ENCODE measurements at regions not wholly inside any gene's neighbourhood (a gene's known extent, or its start where the extent isn't known, plus 50 kb on each side); places are given as distances from the start of the nearest gene placed in this dataset.

DNA sequence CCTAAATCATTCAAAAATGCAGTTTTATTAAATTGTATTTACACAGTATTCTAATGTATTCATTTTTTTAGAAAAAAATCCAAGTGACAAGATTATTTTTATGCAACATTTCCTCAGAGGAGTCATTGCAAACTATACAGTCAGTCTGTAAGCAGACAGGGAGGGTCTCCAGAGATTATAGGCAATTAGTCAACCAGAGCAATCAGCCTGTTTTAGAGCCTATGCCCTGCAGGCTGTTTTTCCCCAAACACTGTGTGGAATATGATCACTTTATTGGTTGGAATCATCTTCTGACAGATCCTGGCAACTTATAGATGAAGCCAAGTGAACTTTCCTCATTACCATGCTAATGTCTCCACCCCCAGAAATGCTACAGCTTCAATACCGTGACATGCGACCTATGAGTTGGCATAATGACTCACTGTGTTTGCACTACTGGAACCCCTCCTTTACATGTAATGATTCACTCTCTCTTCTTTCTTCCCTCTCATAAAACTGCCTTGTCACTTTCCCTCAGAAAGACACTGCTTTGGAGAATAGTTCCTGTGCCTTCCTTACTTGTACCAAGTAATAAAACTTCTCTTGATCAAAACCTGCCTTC is 577.7 kb upstream of the FTMT start:
- no peak overlapping the region for H3K4me3 Mint-ChIP-seq
- POLR2A ChIA-PET = no interaction called here
- peaks cover 12% of the 10 kb centered on the region for H3K9me3 Mint-ChIP-seq (ENCODE audit: low read depth)
- H3K27ac Mint-ChIP-seq = no peak overlapping the region
- H3K27me3 Mint-ChIP-seq = no peaks in the 10 kb centered on the region
- ATAC-seq (no peak), DNase-seq (no peak)
- CTCF ChIA-PET = no interaction called here
- intact Hi-C loops (cut with DNase I, micrococcal nuclease) = no loop called here
- no peaks in the 10 kb centered on the region for H3K36me3 Mint-ChIP-seq (ENCODE audit: low read depth)
- no peaks in the 10 kb centered on the region for H3K4me1 Mint-ChIP-seq

DNA sequence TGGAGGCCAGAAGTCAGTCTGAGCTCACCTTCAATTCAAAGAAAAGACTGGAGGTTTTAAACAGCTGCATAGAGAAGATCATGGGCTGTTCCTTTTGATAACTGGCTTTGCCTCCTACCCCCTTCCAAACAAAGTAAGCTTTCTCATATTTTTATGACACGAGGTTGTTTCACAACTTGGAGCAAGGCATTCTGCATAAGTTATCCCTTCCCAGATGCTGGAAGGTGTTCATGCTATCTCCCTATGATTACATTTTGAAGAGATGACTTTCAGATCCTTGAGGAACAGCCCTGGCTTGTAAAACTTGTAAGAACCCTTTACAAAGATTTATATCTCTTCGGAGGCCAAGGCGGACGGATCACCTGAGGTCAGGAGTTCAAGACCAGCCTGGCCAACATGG is 571.9 kb upstream of the FTMT start:
- no peaks in the 10 kb centered on the region for H3K27me3 Mint-ChIP-seq
- intact Hi-C loops (cut with DNase I, micrococcal nuclease) = no loop called here
- ATAC-seq (no peak), DNase-seq (no peak)
- H3K36me3 Mint-ChIP-seq (ENCODE audit: low read depth) = no peaks in the 10 kb centered on the region
- POLR2A ChIA-PET = no interaction called here
- H3K4me1 Mint-ChIP-seq = no peaks in the 10 kb centered on the region
- peaks cover 6% of the 10 kb centered on the region for H3K9me3 Mint-ChIP-seq (ENCODE audit: low read depth)
- H3K4me3 Mint-ChIP-seq = no peak overlapping the region
- CTCF ChIA-PET = no interaction called here
- no peak overlapping the region for H3K27ac Mint-ChIP-seq

DNA sequence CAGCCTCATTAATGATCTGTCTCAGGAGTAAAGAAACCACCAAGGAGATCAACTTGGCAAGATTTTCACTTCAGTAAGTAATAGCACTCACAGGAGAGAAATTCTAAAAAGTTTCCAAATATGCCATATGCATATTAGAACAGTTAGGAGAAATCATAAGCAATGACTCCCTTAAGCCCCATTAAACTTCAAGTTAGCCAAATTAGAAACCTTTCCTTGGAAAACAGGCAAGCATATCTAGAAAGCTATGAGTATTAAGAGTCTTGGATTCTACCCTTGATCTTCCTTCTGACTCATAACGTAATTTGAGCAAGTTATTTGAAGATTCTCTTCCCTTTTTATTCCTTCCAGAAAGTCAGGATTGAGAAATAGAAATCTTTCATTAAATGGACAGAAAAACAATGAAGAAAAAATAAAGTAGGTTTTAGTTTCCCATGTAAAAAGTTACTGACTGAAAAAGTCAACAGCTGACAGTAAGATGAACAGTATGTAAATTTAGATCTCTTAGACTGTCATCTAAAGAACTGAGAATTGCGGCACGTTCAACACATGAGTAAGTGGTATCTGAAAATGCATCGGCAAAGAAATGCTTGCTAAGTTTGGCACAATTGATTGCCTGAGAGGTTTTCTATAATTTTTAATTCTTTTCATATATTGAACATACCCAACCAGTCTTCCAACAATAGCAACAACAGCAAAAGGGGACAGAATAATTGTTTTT is 565.7 kb upstream of the FTMT start:
- ATAC-seq = no peak
- Mint-ChIP-seq H3K4me3 (no peak overlapping the region), H3K27ac (no peak overlapping the region), H3K27me3 (no peaks in the 10 kb centered on the region), H3K4me1 (no peaks in the 10 kb centered on the region), H3K9me3 (ENCODE audit: low read depth) (peaks cover 10% of the 10 kb centered on the region), H3K36me3 (ENCODE audit: low read depth) (no peaks in the 10 kb centered on the region)
- ChIA-PET CTCF (interaction anchor here (0.8 kb wide), 1 partner anchor 261 kb away, joined by 3 read pairs; no protein-coding TSS in a partner anchor), POLR2A (no interaction called here)
- no peak for DNase-seq
- intact Hi-C loops (cut with DNase I, micrococcal nuclease) = no loop called here

DNA sequence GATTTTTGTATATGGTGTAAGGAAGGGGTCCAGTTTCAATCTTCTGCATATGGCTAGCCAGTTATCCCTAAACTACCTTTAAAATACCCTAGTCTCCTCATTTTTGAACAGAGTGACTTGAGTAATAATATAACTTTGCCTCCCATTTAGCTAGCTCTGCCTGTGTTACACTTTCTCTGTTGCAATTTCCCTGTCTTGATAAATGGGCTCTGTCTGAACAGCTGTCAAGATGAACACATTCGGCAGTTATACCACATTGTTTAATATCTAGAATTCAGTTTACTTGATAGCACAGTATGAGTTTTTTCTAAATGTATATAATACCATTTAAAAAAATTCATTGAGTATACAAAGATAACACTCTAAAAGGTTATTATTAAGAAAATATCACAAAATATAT is 562.9 kb upstream of the FTMT start:
- no peak overlapping the region for H3K4me3 Mint-ChIP-seq
- CTCF ChIA-PET = no interaction called here
- no peak overlapping the region for H3K27ac Mint-ChIP-seq
- peaks cover 7% of the 10 kb centered on the region for H3K9me3 Mint-ChIP-seq (ENCODE audit: low read depth)
- intact Hi-C loops (cut with DNase I, micrococcal nuclease) = no loop called here
- DNase-seq (no peak), ATAC-seq (no peak)
- no peaks in the 10 kb centered on the region for H3K36me3 Mint-ChIP-seq (ENCODE audit: low read depth)
- no peaks in the 10 kb centered on the region for H3K4me1 Mint-ChIP-seq
- H3K27me3 Mint-ChIP-seq = no peaks in the 10 kb centered on the region
- POLR2A ChIA-PET = no interaction called here

DNA sequence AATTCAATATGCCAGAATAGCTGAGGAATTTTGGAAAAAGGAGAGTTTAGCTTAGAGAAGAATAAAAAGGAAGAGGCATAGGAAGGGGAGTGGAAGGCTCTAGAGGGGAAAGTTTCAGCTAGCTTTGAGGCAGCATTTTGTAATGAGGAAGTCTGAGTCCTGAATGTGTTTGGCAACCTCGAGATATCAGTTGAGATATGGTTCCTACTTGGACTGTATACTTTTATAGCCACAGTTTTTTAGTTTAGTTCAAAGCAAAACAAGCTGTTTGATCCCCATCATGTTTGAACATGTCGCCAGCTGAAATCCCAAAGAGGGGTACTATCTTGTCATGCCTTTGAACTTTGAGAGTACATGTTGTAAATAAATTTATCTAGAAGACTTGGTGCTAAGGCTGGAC is 559.0 kb upstream of the FTMT start:
- Mint-ChIP-seq H3K27me3 (no peaks in the 10 kb centered on the region), H3K4me1 (no peaks in the 10 kb centered on the region), H3K4me3 (no peak overlapping the region), H3K27ac (no peak overlapping the region), H3K36me3 (ENCODE audit: low read depth) (no peaks in the 10 kb centered on the region), H3K9me3 (ENCODE audit: low read depth) (peaks cover 5% of the 10 kb centered on the region)
- intact Hi-C loops (cut with DNase I, micrococcal nuclease) = no loop called here
- ATAC-seq (no peak), DNase-seq (no peak)
- ChIA-PET POLR2A (no interaction called here), CTCF (no interaction called here)

DNA sequence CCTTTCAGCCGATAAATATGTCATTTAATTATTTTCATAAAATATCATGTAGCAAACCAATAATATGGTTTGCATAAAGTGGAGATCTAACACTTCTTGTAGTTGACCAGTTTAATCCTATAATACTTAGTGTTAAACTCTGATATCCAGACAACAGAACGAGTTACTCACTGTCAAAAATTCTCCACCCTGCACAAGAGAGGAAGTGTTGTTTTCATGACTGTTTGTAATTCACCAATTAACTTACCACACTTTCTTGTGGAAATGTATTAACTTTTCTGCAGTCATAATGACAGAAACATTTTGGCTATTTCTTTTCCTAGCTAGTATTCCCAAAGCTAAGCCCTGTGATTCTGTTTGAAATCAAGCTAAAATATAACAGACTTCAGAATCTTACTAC is 555.3 kb upstream of the FTMT start:
- ChIA-PET POLR2A (no interaction called here), CTCF (no interaction called here)
- H3K4me1 Mint-ChIP-seq = no peaks in the 10 kb centered on the region
- no peaks in the 10 kb centered on the region for H3K27me3 Mint-ChIP-seq
- no peak overlapping the region for H3K27ac Mint-ChIP-seq
- no peaks in the 10 kb centered on the region for H3K36me3 Mint-ChIP-seq (ENCODE audit: low read depth)
- ATAC-seq = no peak
- intact Hi-C loops (cut with DNase I, micrococcal nuclease) = no loop called here
- H3K4me3 Mint-ChIP-seq = no peak overlapping the region
- no peak for DNase-seq
- H3K9me3 Mint-ChIP-seq (ENCODE audit: low read depth) = peaks cover 2% of the 10 kb centered on the region

DNA sequence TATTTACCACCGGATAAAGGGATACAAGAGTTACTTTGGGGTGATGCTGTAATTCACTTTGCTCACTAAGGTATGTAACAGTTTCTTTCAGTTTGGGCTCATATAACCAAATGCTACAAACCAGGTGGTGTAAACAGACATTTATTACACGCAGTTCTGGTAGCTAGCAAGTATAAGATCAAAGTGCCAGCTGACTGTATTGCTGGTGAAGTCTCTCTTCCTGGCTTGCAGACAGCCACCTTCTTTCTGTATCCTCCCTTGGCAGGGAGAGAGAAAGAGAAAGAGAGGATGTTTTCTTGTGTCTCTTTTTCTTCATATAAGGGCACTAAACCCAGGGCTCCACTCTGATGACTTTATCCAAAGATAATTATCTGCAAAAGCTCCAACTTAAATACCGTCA is 552.5 kb upstream of the FTMT start:
- Mint-ChIP-seq H3K27ac (no peak overlapping the region), H3K9me3 (ENCODE audit: low read depth) (peaks cover 2% of the 10 kb centered on the region), H3K4me3 (no peak overlapping the region), H3K36me3 (ENCODE audit: low read depth) (no peaks in the 10 kb centered on the region), H3K27me3 (no peaks in the 10 kb centered on the region), H3K4me1 (no peaks in the 10 kb centered on the region)
- no peak for DNase-seq
- no peak for ATAC-seq
- ChIA-PET CTCF (no interaction called here), POLR2A (no interaction called here)
- intact Hi-C loops (cut with DNase I, micrococcal nuclease) = no loop called here

DNA sequence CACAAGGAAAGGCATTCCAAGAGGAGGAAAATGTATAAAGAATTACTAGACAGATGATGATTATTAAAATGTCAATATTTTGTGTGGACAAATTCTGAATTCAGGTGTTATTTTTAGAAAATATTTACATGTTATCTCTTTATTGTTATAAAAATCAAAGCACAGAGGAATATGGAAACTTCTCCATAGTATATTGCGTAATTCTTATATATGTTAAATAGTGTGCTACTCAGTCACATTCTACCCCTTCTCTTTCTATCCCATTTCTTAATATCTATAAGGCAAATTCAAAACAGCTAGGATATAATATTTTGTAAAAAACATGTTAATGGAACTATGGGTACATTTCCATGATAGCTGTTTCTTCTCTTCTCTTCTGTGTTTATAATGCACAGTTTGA is 546.8 kb upstream of the FTMT start:
- intact Hi-C loops (cut with DNase I, micrococcal nuclease) = no loop called here
- POLR2A ChIA-PET = no interaction called here
- H3K27ac Mint-ChIP-seq = no peak overlapping the region
- no peaks in the 10 kb centered on the region for H3K4me1 Mint-ChIP-seq
- CTCF ChIA-PET = no interaction called here
- H3K9me3 Mint-ChIP-seq (ENCODE audit: low read depth) = peaks cover 2% of the 10 kb centered on the region
- DNase-seq (no peak), ATAC-seq (no peak)
- H3K4me3 Mint-ChIP-seq = no peak overlapping the region
- no peaks in the 10 kb centered on the region for H3K36me3 Mint-ChIP-seq (ENCODE audit: low read depth)
- H3K27me3 Mint-ChIP-seq = no peaks in the 10 kb centered on the region

DNA sequence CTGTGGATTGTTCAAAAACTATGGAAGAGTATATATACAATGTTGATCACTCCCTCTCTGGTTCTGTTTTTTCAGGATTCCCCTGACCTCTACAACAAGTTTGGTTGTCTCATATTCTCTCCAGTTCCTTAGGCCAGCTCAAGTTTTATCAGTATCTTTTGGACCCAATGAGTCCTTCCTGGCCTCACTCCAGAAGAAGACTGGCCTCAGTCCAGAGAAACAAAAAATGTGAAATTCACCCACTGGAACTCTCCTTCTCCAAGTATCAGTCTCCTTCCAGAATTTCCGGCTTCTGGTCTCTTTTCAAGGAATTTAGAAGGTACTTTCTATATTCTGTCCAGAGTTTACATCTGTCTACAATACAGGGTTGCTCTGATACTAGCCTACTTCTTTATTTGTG is 537.8 kb upstream of the FTMT start:
- Mint-ChIP-seq H3K4me1 (no peaks in the 10 kb centered on the region), H3K9me3 (ENCODE audit: low read depth) (peaks cover 15% of the 10 kb centered on the region), H3K27me3 (no peaks in the 10 kb centered on the region), H3K27ac (no peak overlapping the region), H3K36me3 (ENCODE audit: low read depth) (no peaks in the 10 kb centered on the region), H3K4me3 (no peak overlapping the region)
- intact Hi-C loops (cut with DNase I, micrococcal nuclease) = no loop called here
- ATAC-seq = no peak
- DNase-seq = no peak
- ChIA-PET POLR2A (no interaction called here), CTCF (no interaction called here)

DNA sequence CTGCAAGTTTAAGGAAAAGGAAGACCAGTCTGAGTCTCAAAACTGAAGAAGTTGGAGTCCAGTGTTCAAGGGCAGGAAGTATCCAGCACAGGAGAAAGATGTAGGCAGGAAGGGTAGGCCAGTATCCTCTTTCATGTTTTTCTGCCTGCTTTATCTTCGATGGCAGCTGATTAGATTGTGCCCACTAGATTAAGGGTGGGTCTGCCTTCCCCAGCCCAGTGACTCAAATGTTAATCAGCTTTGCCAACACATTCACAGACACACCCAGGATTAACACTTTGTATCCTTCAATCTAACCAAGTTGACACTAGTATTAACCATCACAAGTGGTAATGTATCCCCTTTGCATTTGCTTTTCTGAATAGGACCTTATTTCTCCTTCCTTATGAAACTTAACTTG is 535.9 kb upstream of the FTMT start:
- ChIA-PET POLR2A (no interaction called here), CTCF (no interaction called here)
- intact Hi-C loops (cut with DNase I, micrococcal nuclease) = no loop called here
- H3K4me1 Mint-ChIP-seq = no peaks in the 10 kb centered on the region
- peaks cover 15% of the 10 kb centered on the region for H3K9me3 Mint-ChIP-seq (ENCODE audit: low read depth)
- H3K4me3 Mint-ChIP-seq = no peak overlapping the region
- no peaks in the 10 kb centered on the region for H3K27me3 Mint-ChIP-seq
- DNase-seq = no peak
- H3K27ac Mint-ChIP-seq = no peak overlapping the region
- no peak for ATAC-seq
- H3K36me3 Mint-ChIP-seq (ENCODE audit: low read depth) = no peaks in the 10 kb centered on the region

DNA sequence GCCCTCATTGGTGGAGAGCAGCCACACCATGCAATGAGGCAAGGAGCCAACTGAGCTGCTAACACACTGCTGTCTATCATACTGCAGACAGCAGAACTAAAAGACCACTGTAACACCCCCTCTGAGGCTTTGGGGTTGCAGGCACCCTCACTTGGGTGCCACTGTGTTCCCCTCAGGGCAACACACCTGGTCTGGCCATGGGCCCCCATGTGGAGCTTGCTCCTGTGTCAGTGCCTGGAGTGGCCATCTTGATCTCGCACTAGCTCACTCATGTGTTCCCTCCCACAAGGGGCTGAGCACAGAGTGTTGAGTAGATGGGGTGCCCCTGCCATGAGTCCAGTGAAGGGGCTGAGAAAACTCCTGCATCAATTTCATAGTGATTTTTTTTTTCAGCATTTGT is 532.4 kb upstream of the FTMT start:
- DNase-seq (no peak), ATAC-seq (no peak)
- ChIA-PET POLR2A (no interaction called here), CTCF (interaction anchor here (0.5 to 0.7 kb wide), 2 partner anchors 59 to 171 kb away, joined by 3 read pairs; no protein-coding TSS in a partner anchor)
- intact Hi-C loops (cut with DNase I, micrococcal nuclease) = no loop called here
- H3K9me3 Mint-ChIP-seq (ENCODE audit: low read depth) = peaks cover 9% of the 10 kb centered on the region
- H3K27ac Mint-ChIP-seq = no peak overlapping the region
- H3K36me3 Mint-ChIP-seq (ENCODE audit: low read depth) = no peaks in the 10 kb centered on the region
- H3K4me1 Mint-ChIP-seq = no peaks in the 10 kb centered on the region
- no peak overlapping the region for H3K4me3 Mint-ChIP-seq
- no peaks in the 10 kb centered on the region for H3K27me3 Mint-ChIP-seq

DNA sequence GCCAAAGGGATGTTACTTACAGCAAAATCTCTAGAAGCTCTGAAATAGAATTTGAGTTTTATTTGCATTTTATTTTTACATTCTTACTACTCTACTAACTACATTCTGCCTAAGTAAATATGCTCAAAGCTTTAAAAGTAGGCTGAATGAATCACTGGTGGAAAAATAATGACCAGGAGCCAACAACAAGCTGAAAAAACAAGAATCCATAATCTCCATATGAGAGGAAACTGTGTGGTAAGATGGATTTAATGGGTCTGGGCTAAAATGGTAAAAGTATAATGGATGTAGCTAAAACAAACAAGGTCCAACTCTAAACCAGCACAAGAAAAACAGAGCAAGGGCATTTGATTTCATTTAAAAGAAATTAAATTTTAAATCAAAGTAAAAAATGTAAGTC is 525.8 kb upstream of the FTMT start:
- Mint-ChIP-seq H3K27ac (no peak overlapping the region), H3K27me3 (no peaks in the 10 kb centered on the region), H3K4me3 (no peak overlapping the region), H3K9me3 (ENCODE audit: low read depth) (peaks cover 4% of the 10 kb centered on the region), H3K4me1 (no peaks in the 10 kb centered on the region), H3K36me3 (ENCODE audit: low read depth) (no peaks in the 10 kb centered on the region)
- ATAC-seq (no peak), DNase-seq (no peak)
- intact Hi-C loops (cut with DNase I, micrococcal nuclease) = no loop called here
- CTCF ChIA-PET = no interaction called here
- POLR2A ChIA-PET = no interaction called here
